Testis (tissue), 2 donors: ENCODE measurements at regions not wholly inside any gene's neighbourhood (a gene's known extent, or its start where the extent isn't known, plus 50 kb on each side); places are given as distances from the start of the nearest gene placed in this dataset.
A peak's percentile ranks its signal among the peaks of the same experiment; 100 is the strongest.

Source experiments
- DNase-seq: peaks from one replicate; pipeline ENCODE4 v3.0.0-alpha.2; 2019
- H3K27ac ChIP-seq, 2 donors: fragments of 200-600 bp; sonication (generic); one replicate each; pipeline ENCODE4 v1.5.1; 2019
- H3K27me3 ChIP-seq: fragments of 200-600 bp; sonication (generic); one replicate; pipeline ENCODE4 v1.5.1; 2019
- H3K36me3 ChIP-seq: fragments of 200-600 bp; sonication (generic); one replicate; pipeline ENCODE4 v1.5.1; 2017; ENCODE audit warnings: low read depth; ENCODE audit errors: missing control alignments
- H3K4me1 ChIP-seq: fragments of 200-600 bp; sonication (generic); one replicate; pipeline ENCODE4 v1.5.1; 2019
- H3K4me3 ChIP-seq, 2 donors: fragments of 200-600 bp; sonication (generic); one replicate each; pipeline ENCODE4 v1.5.1; 2017 to 2019
- H3K9me3 ChIP-seq: fragments of 200-600 bp; sonication (generic); one replicate; pipeline ENCODE4 v1.5.1; 2017
- CTCF ChIP-seq, 3 experiments: fragments of 450-650 bp in 2 of 3; fragments of 200-600 bp in 1 of 3; sonication (generic) in 1 of 3; IDR thresholded peaks; one replicate each; pipeline ENCODE4 v1.5.1; 2016 to 2019; ENCODE audit warnings: antibody characterized with exemption in 3 of 3, mild to moderate bottlenecking in 2 of 3, moderate library complexity in 1 of 3
- POLR2A ChIP-seq: fragments of 450-650 bp; IDR thresholded peaks from one replicate; pipeline ENCODE4 v1.6.1; 2017; ENCODE audit warnings: antibody characterized with exemption, mild to moderate bottlenecking, moderate library complexity
- WGBS, 2 donors: methylation state at CpG; one replicate each; pipeline ENCODE4 v1.1.5; 2018; 5-methylcytosine and 5-hydroxymethylcytosine counted together
- intact Hi-C: fragments of 100-400 bp; cut with DNase I; formaldehyde crosslinking; loops from one replicate; pipeline ENCODE4 v1.15.1; 2023; ENCODE audit warnings: low total_unique reads

- intact Hi-C loops: no loop called here
- DNase-seq: no peak
- Histone ChIP-seq H3K27ac (no peak overlapping the region), H3K27me3 (no peaks in the 10 kb centered on the region), H3K36me3 (no peaks in the 10 kb centered on the region), H3K9me3 (no peaks in the 10 kb centered on the region), H3K4me3 (peak overlapping the region in 1 of 2 donors; percentile 20), H3K4me1 (no peaks in the 10 kb centered on the region)
- no peak for TF ChIP-seq POLR2A
- TF ChIP-seq CTCF (IDR thresholded peaks at IDR 0.05): no peak
- WGBS, 2 donors: 53 to 75% methylated on average over 16 of the region's 16 CpGs
Observed at GRCh38 chr6:168860341-168860740, 393.3 kb downstream of the THBS2 start.

- intact Hi-C loops: no loop called here
- 49 to 63% methylated on average over 3 of the region's 3 CpGs for WGBS, 2 donors
Observed at GRCh38 chr6:168858926-168859325, 394.7 kb downstream of the THBS2 start.

GRCh38 chr6:168856914-168857313 lies 396.7 kb downstream of the THBS2 start:
- TF ChIP-seq POLR2A: no peak
- TF ChIP-seq CTCF (IDR thresholded peaks at IDR 0.05): no peak
- intact Hi-C loops: no loop called here
- peaks cover 8% of the 10 kb centered on the region for H3K4me1 ChIP-seq
- no peak overlapping the region for H3K4me3 ChIP-seq
- DNase-seq: no peak
- no peaks in the 10 kb centered on the region for H3K27me3 ChIP-seq
- no peaks in the 10 kb centered on the region for H3K9me3 ChIP-seq
- WGBS, 2 donors: 78 to 79% methylated on average over 7 of the region's 7 CpGs
- H3K27ac ChIP-seq: no peak overlapping the region
- no peaks in the 10 kb centered on the region for H3K36me3 ChIP-seq

More at GRCh38 chr6:168858926-168859325, 394.7 kb downstream of the THBS2 start:
- no peak for TF ChIP-seq CTCF (IDR thresholded peaks at IDR 0.05)
- TF ChIP-seq POLR2A: no peak
- no peaks in the 10 kb centered on the region for H3K9me3 ChIP-seq
- H3K36me3 ChIP-seq: no peaks in the 10 kb centered on the region
- no peak overlapping the region for H3K4me3 ChIP-seq
- H3K27me3 ChIP-seq: no peaks in the 10 kb centered on the region
- DNase-seq: no peak
- H3K27ac ChIP-seq: no peak overlapping the region
- H3K4me1 ChIP-seq: no peaks in the 10 kb centered on the region

GRCh38 chr6:168852376-168852884 lies 401.2 kb downstream of the THBS2 start:
- no peaks in the 10 kb centered on the region for H3K36me3 ChIP-seq
- 66 to 71% methylated on average over 12 of the region's 12 CpGs for WGBS, 2 donors
- intact Hi-C loops: no loop called here
- H3K4me3 ChIP-seq: no peak overlapping the region
- peak; percentile 23 for DNase-seq
- TF ChIP-seq CTCF (IDR thresholded peaks at IDR 0.05): no peak
- no peak for TF ChIP-seq POLR2A
- H3K4me1 ChIP-seq: peaks cover 18% of the 10 kb centered on the region
- no peaks in the 10 kb centered on the region for H3K9me3 ChIP-seq
- H3K27ac ChIP-seq: peak overlapping the region; percentile 31 to 63
- H3K27me3 ChIP-seq: no peaks in the 10 kb centered on the region
